HUES6 (cell line): ENCODE measurements at regions not wholly inside any gene's neighbourhood (a gene's known extent, or its start where the extent isn't known, plus 50 kb on each side); places are given as distances from the start of the nearest gene placed in this dataset.

Source experiments
- H3K27ac ChIP-seq: 2 replicates; pipeline ENCODE4 v1.7.0; 2013; ENCODE audit warnings: low read depth, mild to moderate bottlenecking, low read length, inconsistent platforms
- H3K27me3 ChIP-seq: 2 replicates; pipeline ENCODE4 v1.6.1; 2013; ENCODE audit warnings: low read length; ENCODE audit not compliant: control insufficient read depth, insufficient read depth
- H3K36me3 ChIP-seq: 2 replicates; pipeline ENCODE4 v1.6.1; 2013; ENCODE audit warnings: low read length; ENCODE audit not compliant: control insufficient read depth, insufficient read depth
- H3K4me1 ChIP-seq: 2 replicates; pipeline ENCODE4 v1.6.1; 2013; ENCODE audit warnings: low read length; ENCODE audit not compliant: control insufficient read depth, insufficient read depth
- H3K4me3 ChIP-seq: 2 replicates; pipeline ENCODE4 v1.5.1; 2013; ENCODE audit warnings: low read depth, low read length
- H3K9ac ChIP-seq: one replicate; pipeline ENCODE4 v1.6.1; 2013; ENCODE audit warnings: mild to moderate bottlenecking, low read length
- H3K9me3 ChIP-seq: 2 replicates; pipeline ENCODE4 v1.6.1; 2013; ENCODE audit warnings: low read depth, low read length; ENCODE audit not compliant: control insufficient read depth, insufficient read depth

DNA sequence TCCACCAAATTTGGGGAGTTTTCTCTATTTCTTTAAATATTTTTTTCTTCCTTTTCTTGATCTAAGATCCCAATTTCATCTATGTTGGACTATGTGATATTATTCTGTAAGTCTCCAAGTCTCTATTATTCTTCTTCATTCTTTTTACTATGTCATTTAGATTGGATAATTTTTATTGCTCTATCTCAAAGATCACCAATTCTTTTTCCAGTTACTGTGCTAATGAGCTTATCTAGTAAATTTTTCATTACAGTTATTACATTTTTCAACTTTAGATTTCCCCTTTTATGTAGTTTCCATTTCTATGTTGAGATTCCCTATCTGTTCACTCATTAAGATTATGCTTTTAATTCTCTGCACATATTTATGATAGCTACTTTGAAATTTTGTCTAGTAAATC lies 131.6 kb upstream of the NAMPT start:
- no peak overlapping the region for H3K4me3 ChIP-seq
- no peaks in the 10 kb centered on the region for H3K4me1 ChIP-seq
- no peak overlapping the region for H3K27ac ChIP-seq
- no peak overlapping the region for H3K9ac ChIP-seq
- H3K36me3 ChIP-seq: no peaks in the 10 kb centered on the region
- no peaks in the 10 kb centered on the region for H3K27me3 ChIP-seq
- H3K9me3 ChIP-seq: peaks cover 4% of the 10 kb centered on the region; the same call in 1 of the 2 replicates

DNA sequence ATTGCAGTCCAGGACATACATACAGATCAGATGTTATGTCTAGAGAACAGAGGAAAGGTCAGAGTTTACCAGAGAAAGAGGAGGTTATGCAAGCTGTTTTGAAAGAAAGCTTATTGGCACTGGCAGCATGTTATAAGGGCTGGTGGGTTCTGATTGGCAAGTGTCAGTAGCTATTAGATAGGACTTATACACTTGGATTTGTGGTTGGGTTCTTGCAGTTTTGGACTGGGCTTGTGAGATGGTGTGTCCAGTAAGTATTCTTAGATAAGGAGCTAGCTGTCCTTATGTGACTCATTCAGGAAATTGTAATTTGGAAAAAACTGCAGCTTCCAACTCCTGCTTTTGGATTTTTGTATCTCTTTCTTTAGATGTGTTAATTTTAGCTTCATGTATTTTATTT lies 130.7 kb upstream of the NAMPT start:
- H3K4me1 ChIP-seq: no peaks in the 10 kb centered on the region

DNA sequence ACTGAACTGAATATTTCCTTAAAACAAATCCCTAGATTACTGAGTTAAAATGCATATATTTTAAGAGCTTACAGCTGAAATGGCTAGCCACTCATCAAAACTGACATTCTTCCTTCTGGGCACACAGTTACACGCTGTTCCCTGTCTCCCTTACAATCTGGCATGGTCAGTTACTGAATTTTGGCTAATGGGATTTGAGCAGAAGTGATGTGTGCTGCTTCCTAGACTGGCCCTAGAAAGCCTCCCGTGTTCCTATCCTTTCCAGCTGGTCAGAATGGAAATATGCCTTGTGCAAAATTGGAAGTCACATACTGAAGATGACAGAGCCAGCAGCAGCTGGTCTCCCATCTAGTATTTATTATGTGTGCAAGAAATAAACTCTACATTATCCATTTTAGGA lies 128.7 kb upstream of the NAMPT start:
- peaks cover 4% of the 10 kb centered on the region; the same call in 1 of the 2 replicates for H3K9me3 ChIP-seq
- no peak overlapping the region for H3K4me3 ChIP-seq

More for the DNA sequence above, 130.7 kb upstream of the NAMPT start:
- Histone ChIP-seq H3K9me3 (peaks cover 4% of the 10 kb centered on the region; the same call in 1 of the 2 replicates), H3K27me3 (no peaks in the 10 kb centered on the region), H3K9ac (no peak overlapping the region), H3K4me3 (no peak overlapping the region), H3K27ac (no peak overlapping the region), H3K36me3 (no peaks in the 10 kb centered on the region)

DNA sequence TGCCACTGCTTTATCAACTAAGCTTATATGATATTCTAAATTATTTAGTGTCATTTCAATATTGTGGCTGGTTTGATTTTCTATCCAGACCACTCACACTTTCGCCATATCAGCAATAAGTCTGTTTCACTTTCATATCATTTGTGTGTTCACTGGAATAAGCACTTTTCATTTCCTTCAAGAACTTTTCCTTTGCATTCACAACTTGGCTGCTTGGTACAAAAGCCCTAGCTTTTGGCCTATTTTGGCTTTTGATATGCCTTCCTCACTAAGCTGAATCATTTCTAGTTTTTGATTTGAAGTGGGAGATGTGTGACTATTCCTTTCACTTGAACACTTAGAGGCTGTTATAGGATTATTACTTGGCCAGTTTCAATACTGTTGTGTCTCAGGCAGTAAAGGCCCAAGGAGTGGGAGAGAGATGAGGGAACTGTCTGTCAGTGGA lies 120.9 kb upstream of the NAMPT start:
- H3K9me3 ChIP-seq: peaks cover 17% of the 10 kb centered on the region
- H3K27me3 ChIP-seq: no peaks in the 10 kb centered on the region
- no peaks in the 10 kb centered on the region for H3K36me3 ChIP-seq
- H3K4me1 ChIP-seq: peaks cover 7% of the 10 kb centered on the region
- no peak overlapping the region for H3K27ac ChIP-seq
- H3K9ac ChIP-seq: no peak overlapping the region
- H3K4me3 ChIP-seq: no peak overlapping the region

More for the DNA sequence above, 128.7 kb upstream of the NAMPT start:
- H3K27me3 ChIP-seq: no peaks in the 10 kb centered on the region
- no peaks in the 10 kb centered on the region for H3K36me3 ChIP-seq
- H3K27ac ChIP-seq: no peak overlapping the region
- no peak overlapping the region for H3K9ac ChIP-seq
- no peaks in the 10 kb centered on the region for H3K4me1 ChIP-seq

DNA sequence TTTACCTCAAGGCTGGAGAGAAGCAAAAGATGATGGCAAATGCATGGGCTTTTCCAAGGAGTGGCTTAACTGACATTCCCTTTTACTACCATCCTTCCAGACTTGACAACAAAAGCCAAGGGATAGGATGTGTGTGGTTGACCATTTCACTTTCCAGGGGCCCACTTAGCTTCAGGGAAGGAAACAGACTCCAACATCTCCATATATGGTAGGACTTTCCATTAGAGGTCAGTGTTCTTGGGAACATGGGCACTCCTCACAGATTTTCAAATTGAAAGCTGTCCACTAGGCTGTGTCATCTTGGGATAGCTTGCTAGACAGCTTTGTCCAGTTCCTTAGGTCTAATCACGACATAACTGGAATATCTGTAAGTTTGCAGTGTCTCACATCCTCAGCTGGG lies 118.1 kb upstream of the NAMPT start:
- no peak overlapping the region for H3K9ac ChIP-seq
- no peak overlapping the region for H3K27ac ChIP-seq
- no peaks in the 10 kb centered on the region for H3K36me3 ChIP-seq
- peaks cover 12% of the 10 kb centered on the region for H3K4me1 ChIP-seq
- H3K27me3 ChIP-seq: no peaks in the 10 kb centered on the region
- peaks cover 17% of the 10 kb centered on the region for H3K9me3 ChIP-seq
- no peak overlapping the region for H3K4me3 ChIP-seq

DNA sequence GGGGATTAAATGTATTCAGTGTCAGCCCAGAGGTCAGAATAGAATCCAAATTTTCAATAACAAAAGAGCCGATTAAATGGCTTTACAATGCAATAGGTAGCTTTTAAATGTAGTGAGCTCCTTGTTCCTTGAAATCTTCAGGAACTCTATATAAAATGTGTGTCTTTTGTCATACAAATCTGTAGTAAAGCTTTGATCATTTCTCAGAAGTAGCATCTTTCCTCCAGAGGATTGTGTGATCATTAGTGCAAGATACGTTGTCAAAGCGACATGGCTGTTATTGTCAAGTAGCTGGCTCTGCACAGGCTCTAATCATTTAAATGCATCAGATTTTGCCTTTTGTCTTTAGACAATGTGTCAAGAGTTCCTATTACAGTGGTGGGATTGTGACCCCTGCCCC lies 116.1 kb upstream of the NAMPT start:
- Histone ChIP-seq H3K36me3 (no peaks in the 10 kb centered on the region), H3K4me3 (no peak overlapping the region), H3K4me1 (peaks cover 12% of the 10 kb centered on the region), H3K27ac (no peak overlapping the region), H3K9ac (no peak overlapping the region), H3K9me3 (peaks cover 17% of the 10 kb centered on the region), H3K27me3 (no peaks in the 10 kb centered on the region)

DNA sequence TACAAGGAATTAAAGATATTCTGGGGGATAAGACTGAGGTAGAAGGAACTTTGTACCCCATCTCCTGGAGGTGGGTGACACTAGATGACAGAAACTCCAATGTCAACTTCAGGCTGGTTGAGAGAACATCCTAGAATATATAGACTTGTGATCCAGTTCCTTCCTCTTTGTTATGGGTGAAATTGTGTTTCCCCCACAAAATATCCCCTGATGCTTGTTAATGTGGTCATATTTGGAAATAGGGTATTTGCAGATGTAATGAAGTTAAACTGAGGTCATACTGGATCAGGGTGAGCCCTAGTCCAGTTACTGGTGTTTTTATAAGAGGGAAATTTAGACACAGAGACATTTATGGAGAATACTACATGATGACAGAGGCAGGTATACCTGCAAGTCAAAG lies 114.0 kb upstream of the NAMPT start:
- H3K9me3 ChIP-seq: peaks cover 12% of the 10 kb centered on the region
- no peak overlapping the region for H3K9ac ChIP-seq
- no peaks in the 10 kb centered on the region for H3K27me3 ChIP-seq
- H3K27ac ChIP-seq: no peak overlapping the region
- no peaks in the 10 kb centered on the region for H3K36me3 ChIP-seq
- H3K4me1 ChIP-seq: peaks cover 18% of the 10 kb centered on the region
- H3K4me3 ChIP-seq: no peak overlapping the region

DNA sequence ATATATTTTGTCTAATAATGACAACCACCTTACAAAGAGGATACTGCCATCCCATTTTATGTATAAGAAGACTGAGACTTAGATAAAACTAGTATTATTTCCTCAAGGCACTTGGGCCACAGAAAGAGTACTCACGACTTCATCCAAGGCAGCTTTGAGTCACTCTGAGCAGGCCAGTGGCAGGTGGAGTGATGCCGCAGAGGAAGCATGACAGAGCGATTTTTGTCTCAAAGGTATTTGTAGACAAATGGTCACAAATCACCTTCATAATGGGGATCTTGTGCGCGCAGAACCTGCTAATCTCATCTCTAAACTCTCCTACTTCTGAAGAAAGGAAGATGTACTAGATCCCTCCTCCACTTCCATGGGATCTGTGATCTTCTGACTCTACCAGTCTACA lies 113.2 kb upstream of the NAMPT start:
- Histone ChIP-seq H3K4me1 (peaks cover 21% of the 10 kb centered on the region), H3K36me3 (no peaks in the 10 kb centered on the region), H3K9me3 (peaks cover 4% of the 10 kb centered on the region; the same call in 1 of the 2 replicates), H3K9ac (no peak overlapping the region), H3K27me3 (no peaks in the 10 kb centered on the region), H3K27ac (no peak overlapping the region), H3K4me3 (no peak overlapping the region)

DNA sequence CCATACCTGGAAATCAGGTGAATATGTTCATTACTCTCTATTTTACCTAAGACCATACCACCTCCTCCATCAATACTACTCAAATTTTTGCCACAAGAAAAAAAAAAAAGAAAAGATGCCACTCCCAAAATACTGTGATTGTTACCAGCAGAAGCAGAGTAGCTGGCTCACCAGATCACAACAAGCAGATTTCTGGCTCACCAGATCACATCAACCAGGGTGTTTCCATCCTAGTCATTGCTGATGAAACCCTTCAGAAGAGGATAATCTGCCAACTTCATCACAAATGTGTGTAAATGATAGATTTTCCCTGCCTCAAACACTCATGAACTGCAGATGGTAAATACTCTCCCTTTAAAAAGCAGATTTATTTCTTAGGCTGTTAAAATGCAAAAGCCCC lies 109.7 kb upstream of the NAMPT start:
- Histone ChIP-seq H3K9ac (no peak overlapping the region), H3K27ac (no peak overlapping the region; the same call in 1 of the 2 replicates), H3K27me3 (no peaks in the 10 kb centered on the region), H3K4me1 (peaks cover 9% of the 10 kb centered on the region), H3K4me3 (no peak overlapping the region), H3K36me3 (no peaks in the 10 kb centered on the region), H3K9me3 (no peaks in the 10 kb centered on the region)

DNA sequence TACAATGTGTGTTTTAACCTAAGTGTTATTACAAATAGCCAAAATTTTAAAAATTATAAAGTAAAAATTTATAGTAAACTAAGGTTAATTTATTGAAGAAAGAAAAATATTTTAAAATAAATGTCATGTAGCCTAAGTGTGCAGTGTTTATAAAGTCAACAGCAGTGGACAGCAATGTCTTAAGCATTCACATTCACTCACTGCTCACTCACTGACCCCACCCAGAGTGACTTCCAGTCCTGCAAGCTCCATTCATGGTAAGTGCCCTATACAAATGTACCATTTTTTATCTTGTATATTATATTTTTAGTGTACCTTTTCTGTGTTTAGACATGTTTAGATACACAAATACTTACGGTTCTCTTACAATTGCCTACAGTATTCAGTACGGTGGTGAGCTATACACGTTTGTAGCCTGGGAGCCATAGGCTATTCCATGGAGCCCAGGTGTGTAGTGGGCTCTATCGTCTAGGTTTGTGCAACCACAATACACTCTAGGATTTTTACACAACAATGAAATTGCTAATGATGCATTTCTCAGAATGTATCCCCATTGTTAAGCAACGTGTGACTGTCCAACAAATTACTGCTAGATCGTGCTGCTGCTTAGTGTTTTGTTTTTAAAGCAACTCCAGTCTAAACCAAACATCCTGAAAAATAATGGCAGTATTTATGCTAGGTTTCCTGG lies 108.9 kb upstream of the NAMPT start:
- Histone ChIP-seq H3K27ac (no peak overlapping the region), H3K9me3 (no peaks in the 10 kb centered on the region), H3K9ac (no peak overlapping the region), H3K27me3 (no peaks in the 10 kb centered on the region), H3K4me1 (peaks cover 9% of the 10 kb centered on the region), H3K4me3 (no peak overlapping the region), H3K36me3 (no peaks in the 10 kb centered on the region)

DNA sequence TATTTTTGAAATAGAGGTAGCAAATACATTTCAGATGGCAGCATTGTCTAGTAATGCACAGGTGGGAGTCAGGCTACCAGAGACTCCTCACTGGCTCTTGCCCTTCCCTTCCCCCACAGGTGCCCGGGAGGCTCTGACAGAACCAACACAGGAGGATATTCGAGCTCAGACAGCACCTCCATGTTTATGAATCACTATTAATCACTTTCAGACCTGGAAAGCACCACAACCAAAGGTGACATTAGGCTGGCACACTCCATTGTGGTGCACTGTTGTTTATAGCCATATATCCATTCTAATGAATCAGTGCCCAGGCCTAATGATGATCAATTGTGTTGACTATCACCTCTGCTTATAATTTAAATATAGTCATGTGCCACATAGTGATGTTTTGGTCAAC lies 107.8 kb upstream of the NAMPT start:
- Histone ChIP-seq H3K36me3 (no peaks in the 10 kb centered on the region), H3K9ac (no peak overlapping the region), H3K27ac (no peak overlapping the region), H3K4me1 (peaks cover 9% of the 10 kb centered on the region), H3K4me3 (no peak overlapping the region), H3K27me3 (no peaks in the 10 kb centered on the region), H3K9me3 (no peaks in the 10 kb centered on the region)
